Urinary bladder (tissue), 3 donors: ENCODE measurements at regions not wholly inside any gene's neighbourhood (a gene's known extent, or its start where the extent isn't known, plus 50 kb on each side); places are given as distances from the start of the nearest gene placed in this dataset.

ENCODE experiments used
- DNase-seq: peaks from one replicate; pipeline ENCODE4 v3.0.0-alpha.2; 2015; ENCODE audit errors: extremely low spot score
- H3K27ac ChIP-seq: one replicate; pipeline ENCODE4 v1.5.1; 2013; ENCODE audit warnings: low read depth, mild to moderate bottlenecking, moderate library complexity
- H3K36me3 ChIP-seq: one replicate; pipeline ENCODE4 v1.6.1; 2013; ENCODE audit warnings: mild to moderate bottlenecking, moderate library complexity; ENCODE audit not compliant: insufficient read depth
- H3K4me1 ChIP-seq: one replicate; pipeline ENCODE4 v1.6.1; 2013; ENCODE audit warnings: mild to moderate bottlenecking, moderate library complexity; ENCODE audit not compliant: insufficient read depth
- H3K4me3 ChIP-seq: one replicate; pipeline ENCODE4 v1.5.1; 2013; ENCODE audit warnings: low read depth, low read length
- WGBS: extraction: QIAGEN DNeasy Blood & Tissue Kit; methylation state at CpG from one replicate; pipeline ENCODE4 v1.1.7; 2013; 5-methylcytosine and 5-hydroxymethylcytosine counted together
- donor health status: healthy with polysubstance abuse.
- donor health status: healthy.

GRCh38 chr16:65689726-65690125 lies 567.9 kb upstream of the CDH11 start:
- H3K27ac ChIP-seq, result no peak overlapping the region
- WGBS, result 97% methylated on average over 8 of the region's 8 CpGs
- H3K4me3 ChIP-seq, result no peak overlapping the region
- no peaks in the 10 kb centered on the region for H3K4me1 ChIP-seq
- no peaks in the 10 kb centered on the region for H3K36me3 ChIP-seq
- DNase-seq, result no peak

- Histone ChIP-seq H3K27ac (no peak overlapping the region), H3K4me3 (no peak overlapping the region), H3K4me1 (no peaks in the 10 kb centered on the region), H3K36me3 (no peaks in the 10 kb centered on the region)
- 95% methylated on average over 1 of the region's 1 CpG for WGBS
- no peak for DNase-seq
These were observed 566.4 kb upstream of the CDH11 start for GRCh38 chr16:65688301-65688700.

GRCh38 chr16:65684230-65684629 lies 562.4 kb upstream of the CDH11 start:
- Histone ChIP-seq H3K4me1 (no peaks in the 10 kb centered on the region), H3K27ac (no peak overlapping the region), H3K4me3 (no peak overlapping the region), H3K36me3 (no peaks in the 10 kb centered on the region)
- DNase-seq, result no peak

- Histone ChIP-seq H3K4me1 (no peaks in the 10 kb centered on the region), H3K36me3 (no peaks in the 10 kb centered on the region), H3K4me3 (no peak overlapping the region), H3K27ac (no peak overlapping the region)
- DNase-seq, result no peak
- WGBS, result 74% methylated on average over 4 of the region's 4 CpGs
These were observed 559.5 kb upstream of the CDH11 start for GRCh38 chr16:65681406-65681805.

- H3K4me3 ChIP-seq, result no peak overlapping the region
- no peak for DNase-seq
- H3K4me1 ChIP-seq, result no peaks in the 10 kb centered on the region
- H3K36me3 ChIP-seq, result no peaks in the 10 kb centered on the region
- no peak overlapping the region for H3K27ac ChIP-seq
- 88% methylated on average over 5 of the region's 5 CpGs for WGBS
These were observed 557.9 kb upstream of the CDH11 start for GRCh38 chr16:65679785-65680184.

- no peak for DNase-seq
- no peaks in the 10 kb centered on the region for H3K4me1 ChIP-seq
- H3K4me3 ChIP-seq, result no peak overlapping the region
- WGBS, result 54% methylated on average over 1 of the region's 1 CpG
- H3K27ac ChIP-seq, result no peak overlapping the region
- H3K36me3 ChIP-seq, result no peaks in the 10 kb centered on the region
These were observed 553.3 kb upstream of the CDH11 start for GRCh38 chr16:65675161-65675560.

GRCh38 chr16:65672960-65673359 lies 551.1 kb upstream of the CDH11 start:
- Histone ChIP-seq H3K36me3 (no peaks in the 10 kb centered on the region), H3K4me3 (no peak overlapping the region), H3K27ac (no peak overlapping the region), H3K4me1 (no peaks in the 10 kb centered on the region)
- no peak for DNase-seq
- WGBS, result 67% methylated on average over 3 of the region's 3 CpGs

GRCh38 chr16:65671071-65671470 lies 549.2 kb upstream of the CDH11 start:
- no peak for DNase-seq
- H3K36me3 ChIP-seq, result no peaks in the 10 kb centered on the region
- WGBS, result 71% methylated on average over 4 of the region's 4 CpGs
- no peak overlapping the region for H3K27ac ChIP-seq
- H3K4me1 ChIP-seq, result no peaks in the 10 kb centered on the region
- no peak overlapping the region for H3K4me3 ChIP-seq

- DNase-seq, result no peak
- H3K36me3 ChIP-seq, result no peaks in the 10 kb centered on the region
- WGBS, result 72% methylated on average over 3 of the region's 3 CpGs
- H3K4me3 ChIP-seq, result no peak overlapping the region
- no peak overlapping the region for H3K27ac ChIP-seq
- no peaks in the 10 kb centered on the region for H3K4me1 ChIP-seq
These were observed 546.3 kb upstream of the CDH11 start for GRCh38 chr16:65668064-65668595.

GRCh38 chr16:65667011-65667578 lies 545.2 kb upstream of the CDH11 start:
- no peak for DNase-seq
- no peak overlapping the region for H3K27ac ChIP-seq
- H3K4me3 ChIP-seq, result no peak overlapping the region
- no peaks in the 10 kb centered on the region for H3K4me1 ChIP-seq
- WGBS, result 67% methylated on average over 7 of the region's 7 CpGs
- H3K36me3 ChIP-seq, result no peaks in the 10 kb centered on the region

- 51% methylated on average over 11 of the region's 11 CpGs for WGBS
- H3K4me1 ChIP-seq, result no peaks in the 10 kb centered on the region
- DNase-seq, result no peak
- no peak overlapping the region for H3K27ac ChIP-seq
- H3K36me3 ChIP-seq, result no peaks in the 10 kb centered on the region
- no peak overlapping the region for H3K4me3 ChIP-seq
These were observed 544.5 kb upstream of the CDH11 start for GRCh38 chr16:65666132-65666941.

- 25% methylated on average over 3 of the region's 3 CpGs for WGBS
- no peak for DNase-seq
- H3K4me1 ChIP-seq, result no peaks in the 10 kb centered on the region
- no peak overlapping the region for H3K4me3 ChIP-seq
- no peaks in the 10 kb centered on the region for H3K36me3 ChIP-seq
- no peak overlapping the region for H3K27ac ChIP-seq
These were observed 543.7 kb upstream of the CDH11 start for GRCh38 chr16:65665586-65665985.

- H3K27ac ChIP-seq, result no peak overlapping the region
- H3K4me3 ChIP-seq, result no peak overlapping the region
- H3K4me1 ChIP-seq, result no peaks in the 10 kb centered on the region
- H3K36me3 ChIP-seq, result no peaks in the 10 kb centered on the region
- DNase-seq, result no peak
- WGBS, result 93% methylated on average over 3 of the region's 3 CpGs
These were observed 541.9 kb upstream of the CDH11 start for GRCh38 chr16:65663774-65664173.

- no peaks in the 10 kb centered on the region for H3K4me1 ChIP-seq
- WGBS, result 92% methylated on average over 4 of the region's 4 CpGs
- no peak for DNase-seq
- H3K27ac ChIP-seq, result no peak overlapping the region
- H3K4me3 ChIP-seq, result no peak overlapping the region
- H3K36me3 ChIP-seq, result no peaks in the 10 kb centered on the region
These were observed 540.4 kb upstream of the CDH11 start for GRCh38 chr16:65662256-65662655.
